ENCODE measurements at regions not wholly inside any gene's neighbourhood (a gene's known extent, or its start where the extent isn't known, plus 50 kb on each side); places are given as distances from the start of the nearest gene placed in this dataset.

- TF ChIP-seq CTCF (IDR thresholded peaks at IDR 0.05), result no peak
- no peak for TF ChIP-seq POLR2A (IDR thresholded peaks at IDR 0.05)
- TF ChIP-seq EP300 (IDR thresholded peaks at IDR 0.05; ENCODE audit: low read depth), result no peak
- TF ChIP-seq POLR2AphosphoS5 (IDR thresholded peaks at IDR 0.05), result no peak
These were observed 55.3 kb upstream of the OSBPL3 start for GRCh38 chr7:25035274-25035673.

Data from transverse colon (tissue), 4 donors.